ENCODE measurements at regions not wholly inside any gene's neighbourhood (a gene's known extent, or its start where the extent isn't known, plus 50 kb on each side); places are given as distances from the start of the nearest gene placed in this dataset.

- no peaks in the 10 kb centered on the region for H3K36me3 ChIP-seq (ENCODE audit: control insufficient read depth, insufficient read depth, low read length)
- TF ChIP-seq CTCF (IDR thresholded peaks at IDR 0.05; ENCODE audit: insufficient read depth, low read length, poor library complexity, severe bottlenecking), result no peak
- no peak overlapping the region for H3K4me3 ChIP-seq (replicated peaks; ENCODE audit: low read depth, low read length)
- H3K27me3 ChIP-seq (replicated peaks; ENCODE audit: control insufficient read depth, insufficient read depth, low read length), result no peaks in the 10 kb centered on the region
- no peak for DNase-seq (ENCODE audit: extremely low read depth, insufficient read length)
These were observed 109.0 kb upstream of the FAM20A start for GRCh38 chr17:68710035-68710780.

DNA sequence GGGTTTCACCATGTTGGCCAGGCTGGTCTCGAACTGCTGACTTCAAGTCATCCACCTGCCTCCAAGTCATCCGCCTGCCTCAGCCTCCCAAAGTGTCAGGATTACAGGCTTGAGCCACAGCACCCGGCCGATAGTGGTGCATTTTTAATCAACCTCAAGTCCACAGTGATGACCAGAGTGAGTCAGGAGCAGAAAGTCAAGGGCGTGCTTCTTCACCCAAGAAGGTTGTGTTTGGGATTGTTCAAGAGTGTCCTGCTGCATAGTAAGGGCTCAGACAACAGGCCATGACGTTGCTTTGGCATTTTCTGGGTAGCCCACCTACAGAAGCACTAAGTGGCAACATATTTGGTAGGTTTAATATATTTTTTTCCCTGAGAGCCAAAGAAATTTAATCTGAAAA, 108.3 kb upstream of the FAM20A start:
- Histone ChIP-seq H3K36me3 (ENCODE audit: control insufficient read depth, insufficient read depth, low read length) (no peaks in the 10 kb centered on the region), H3K27me3 (replicated peaks; ENCODE audit: control insufficient read depth, insufficient read depth, low read length) (no peaks in the 10 kb centered on the region), H3K4me3 (replicated peaks; ENCODE audit: low read depth, low read length) (no peak overlapping the region)
- no peak for DNase-seq (ENCODE audit: extremely low read depth, insufficient read length)
- TF ChIP-seq CTCF (IDR thresholded peaks at IDR 0.05; ENCODE audit: insufficient read depth, low read length, poor library complexity, severe bottlenecking), result no peak

DNA sequence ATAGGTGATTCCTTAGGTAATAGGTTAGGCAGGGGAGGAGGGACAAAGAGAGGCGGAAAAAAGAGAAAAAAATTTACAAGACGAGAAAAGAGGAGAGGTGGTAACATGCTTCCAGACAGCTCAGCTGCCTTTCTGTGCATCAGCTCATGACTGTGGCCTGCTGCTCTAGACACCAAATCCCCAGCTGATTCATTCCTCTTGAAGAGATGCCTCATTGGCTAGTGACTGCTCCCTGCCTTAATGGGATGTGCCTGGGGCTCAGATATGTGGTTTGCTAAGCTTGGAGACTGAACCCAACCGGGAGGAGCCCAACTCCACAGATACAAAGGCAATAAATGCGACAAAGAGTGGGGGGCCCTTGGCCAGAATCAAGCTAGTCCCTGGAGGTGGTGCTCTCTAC, 105.9 kb upstream of the FAM20A start:
- no peak for DNase-seq (ENCODE audit: extremely low read depth, insufficient read length)
- Histone ChIP-seq H3K27me3 (replicated peaks; ENCODE audit: control insufficient read depth, insufficient read depth, low read length) (no peaks in the 10 kb centered on the region), H3K4me3 (replicated peaks; ENCODE audit: low read depth, low read length) (no peak overlapping the region), H3K36me3 (ENCODE audit: control insufficient read depth, insufficient read depth, low read length) (no peaks in the 10 kb centered on the region)
- no peak for TF ChIP-seq CTCF (IDR thresholded peaks at IDR 0.05; ENCODE audit: insufficient read depth, low read length, poor library complexity, severe bottlenecking)

DNA sequence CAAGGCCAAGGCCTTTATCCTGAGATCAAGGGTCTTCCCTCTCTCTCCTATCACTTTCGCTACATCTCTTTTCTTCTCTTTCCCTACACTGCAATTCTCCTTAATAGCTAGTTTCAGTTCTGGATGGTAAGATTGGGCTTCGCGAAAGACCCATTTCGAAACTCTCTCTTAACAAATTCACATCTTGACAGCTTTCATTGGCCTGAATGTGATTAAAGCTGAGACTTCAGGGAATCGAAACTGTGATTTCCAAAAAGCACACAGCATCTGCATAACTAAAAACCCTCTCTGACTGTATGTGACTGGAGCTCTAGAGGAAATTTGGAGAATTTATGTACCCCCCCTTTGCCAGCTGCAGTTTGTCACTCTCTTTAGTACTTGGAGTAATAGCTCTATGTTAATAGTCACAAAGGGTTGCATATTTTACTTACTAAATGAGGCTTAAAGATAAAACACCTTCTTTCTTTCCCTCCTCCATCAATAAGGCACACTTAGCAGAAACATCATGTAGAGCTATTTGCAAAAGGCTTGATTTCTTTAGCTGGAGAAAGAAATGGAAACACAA, 105.3 kb upstream of the FAM20A start:
- H3K4me3 ChIP-seq (replicated peaks; ENCODE audit: low read depth, low read length), result no peak overlapping the region
- DNase-seq (ENCODE audit: extremely low read depth, insufficient read length), result no peak
- H3K27me3 ChIP-seq (replicated peaks; ENCODE audit: control insufficient read depth, insufficient read depth, low read length), result no peaks in the 10 kb centered on the region
- no peak for TF ChIP-seq CTCF (IDR thresholded peaks at IDR 0.05; ENCODE audit: insufficient read depth, low read length, poor library complexity, severe bottlenecking)
- H3K36me3 ChIP-seq (ENCODE audit: control insufficient read depth, insufficient read depth, low read length), result no peaks in the 10 kb centered on the region

DNA sequence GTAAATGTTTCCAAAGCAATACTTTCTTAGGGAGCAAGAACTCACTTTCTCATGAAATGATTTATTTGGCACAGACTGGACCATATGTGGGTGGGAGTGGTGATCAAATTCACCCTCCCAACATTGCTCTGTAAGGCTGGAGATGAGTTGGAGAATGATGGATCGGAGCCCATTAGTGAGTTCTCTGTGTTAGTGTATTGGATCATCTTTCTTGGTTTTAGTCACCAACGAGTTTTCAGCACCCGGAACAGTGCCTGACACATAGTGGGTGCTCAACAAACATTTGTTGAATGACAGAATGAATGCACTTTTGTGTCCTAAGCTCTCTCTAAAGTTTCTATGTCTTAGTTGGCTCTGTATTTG, 104.5 kb upstream of the FAM20A start:
- no peak for TF ChIP-seq CTCF (IDR thresholded peaks at IDR 0.05; ENCODE audit: insufficient read depth, low read length, poor library complexity, severe bottlenecking)
- DNase-seq (ENCODE audit: extremely low read depth, insufficient read length), result no peak
- no peaks in the 10 kb centered on the region for H3K36me3 ChIP-seq (ENCODE audit: control insufficient read depth, insufficient read depth, low read length)
- no peaks in the 10 kb centered on the region for H3K27me3 ChIP-seq (replicated peaks; ENCODE audit: control insufficient read depth, insufficient read depth, low read length)
- no peak overlapping the region for H3K4me3 ChIP-seq (replicated peaks; ENCODE audit: low read depth, low read length)
